H1 (cell line): ENCODE measurements at regions not wholly inside any gene's neighbourhood (a gene's known extent, or its start where the extent isn't known, plus 50 kb on each side); places are given as distances from the start of the nearest gene placed in this dataset.

Experiments used
- CBX5 ChIP-seq: fragments of 300-800, 300-1000 bp; sonication (generic); IDR thresholded peaks from 2 replicates; pipeline ENCODE4 v1.7.1; 2016; ENCODE audit warnings: antibody characterized with exemption, low read length, low read depth
- CHD7 ChIP-seq: fragments of 300-600 bp; sonication (generic); IDR thresholded peaks from 2 replicates; pipeline ENCODE4 v1.7.1; 2012; ENCODE audit warnings: low read length, moderate library complexity, mild to moderate bottlenecking, inconsistent platforms; ENCODE audit not compliant: insufficient replicate concordance
- EP300 ChIP-seq, 2 experiments: IDR thresholded peaks; 1 replicate in 1 of 2; 2 replicates in 1 of 2; pipeline ENCODE4 v1.6.1; 2011 to 2012; ENCODE audit warnings: low read depth in 2 of 2, low read length in 2 of 2, mild to moderate bottlenecking in 2 of 2, borderline replicate concordance in 1 of 2, inconsistent platforms in 1 of 2, moderate library complexity in 1 of 2

GRCh38 chr15:61467823-61468222 is 238.7 kb upstream of the RORA start (continued):
- TF ChIP-seq CHD7 (no peak), EP300 (IDR thresholded peaks at IDR 0.05; ENCODE audit: borderline replicate concordance in 1 of 2, low read depth in 2 of 2, low read length in 2 of 2) (no peak), CBX5 (no peak)
